ENCODE measurements at regions not wholly inside any gene's neighbourhood (a gene's known extent, or its start where the extent isn't known, plus 50 kb on each side); places are given as distances from the start of the nearest gene placed in this dataset.

- DNase-seq = no peak
- TF ChIP-seq CTCF (IDR thresholded peaks at IDR 0.05; ENCODE audit: low read depth, low read length) = no peak
- no peaks in the 10 kb centered on the region for H3K9me3 ChIP-seq
- no peaks in the 10 kb centered on the region for H3K36me3 ChIP-seq
- H3K27me3 ChIP-seq = no peaks in the 10 kb centered on the region
- no peaks in the 10 kb centered on the region for H3K4me1 ChIP-seq
- H3K4me3 ChIP-seq (ENCODE audit: low read depth, low read length) = no peak overlapping the region
Observed at GRCh38 chr12:47517122-47517521, 188.7 kb downstream of the RPAP3 start.

- H3K9me3 ChIP-seq = no peaks in the 10 kb centered on the region
- no peak for TF ChIP-seq CTCF (IDR thresholded peaks at IDR 0.05; ENCODE audit: low read depth, low read length)
- no peaks in the 10 kb centered on the region for H3K27me3 ChIP-seq
- H3K4me1 ChIP-seq = no peaks in the 10 kb centered on the region
- no peaks in the 10 kb centered on the region for H3K36me3 ChIP-seq
- DNase-seq = no peak
- no peak overlapping the region for H3K4me3 ChIP-seq (ENCODE audit: low read depth, low read length)
Observed at GRCh38 chr12:47509398-47509851, 196.4 kb downstream of the RPAP3 start.

GRCh38 chr12:47507221-47507620 lies 198.6 kb downstream of the RPAP3 start:
- DNase-seq = no peak
- no peaks in the 10 kb centered on the region for H3K4me1 ChIP-seq
- no peaks in the 10 kb centered on the region for H3K36me3 ChIP-seq
- no peaks in the 10 kb centered on the region for H3K27me3 ChIP-seq
- no peaks in the 10 kb centered on the region for H3K9me3 ChIP-seq
- H3K4me3 ChIP-seq (ENCODE audit: low read depth, low read length) = no peak overlapping the region
- TF ChIP-seq CTCF (IDR thresholded peaks at IDR 0.05; ENCODE audit: low read depth, low read length) = no peak

- Histone ChIP-seq H3K4me3 (ENCODE audit: low read depth, low read length) (no peak overlapping the region), H3K9me3 (no peaks in the 10 kb centered on the region), H3K27me3 (no peaks in the 10 kb centered on the region), H3K36me3 (no peaks in the 10 kb centered on the region), H3K4me1 (no peaks in the 10 kb centered on the region)
- DNase-seq = no peak
- no peak for TF ChIP-seq CTCF (IDR thresholded peaks at IDR 0.05; ENCODE audit: low read depth, low read length)
Observed at GRCh38 chr12:47504775-47505446, 200.9 kb downstream of the RPAP3 start.

GRCh38 chr12:47493801-47494200 lies 212.0 kb downstream of the RPAP3 start:
- Histone ChIP-seq H3K4me1 (no peaks in the 10 kb centered on the region), H3K9me3 (no peaks in the 10 kb centered on the region), H3K36me3 (no peaks in the 10 kb centered on the region), H3K27me3 (no peaks in the 10 kb centered on the region; the same call in 1 of the 2 replicates), H3K4me3 (ENCODE audit: low read depth, low read length) (no peak overlapping the region)
- TF ChIP-seq CTCF (IDR thresholded peaks at IDR 0.05; ENCODE audit: low read depth, low read length) = no peak
- no peak for DNase-seq

- TF ChIP-seq CTCF (IDR thresholded peaks at IDR 0.05; ENCODE audit: low read depth, low read length) = no peak
- no peaks in the 10 kb centered on the region for H3K9me3 ChIP-seq
- H3K36me3 ChIP-seq = no peaks in the 10 kb centered on the region
- H3K4me1 ChIP-seq = no peaks in the 10 kb centered on the region
- no peaks in the 10 kb centered on the region; the same call in 1 of the 2 replicates for H3K27me3 ChIP-seq
- no peak overlapping the region for H3K4me3 ChIP-seq (ENCODE audit: low read depth, low read length)
- no peak for DNase-seq
Observed at GRCh38 chr12:47491516-47492305, 214.1 kb downstream of the RPAP3 start.
